GM11168 (cell line): ENCODE measurements at regions not wholly inside any gene's neighbourhood (a gene's known extent, or its start where the extent isn't known, plus 50 kb on each side); places are given as distances from the start of the nearest gene placed in this dataset.

Source experiments
- in situ Hi-C: fragments of 300-500 bp; cut with MboI; formaldehyde crosslinking; loops from one replicate; pipeline ENCODE4 v1.12.0; 2022; ENCODE audit warnings: low sequenced_read_pairs; ENCODE audit not compliant: unreplicated experiment

DNA sequence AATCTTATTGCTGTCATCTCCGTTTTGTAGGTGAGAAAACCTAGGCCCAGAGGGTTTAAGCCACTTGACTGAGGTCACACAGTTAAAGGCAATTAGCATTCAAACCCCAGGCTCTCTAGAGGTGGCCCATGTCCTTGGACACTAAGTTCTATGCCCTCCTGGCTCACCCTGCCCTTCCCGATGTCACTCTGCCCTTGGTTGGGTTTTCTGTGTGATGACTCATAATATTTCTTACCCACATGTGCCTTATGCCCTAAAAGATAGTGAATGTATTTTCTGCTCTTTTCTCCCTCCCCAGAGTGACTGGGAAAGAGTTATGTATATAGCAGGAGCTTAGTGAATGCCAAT, 174.5 kb upstream of the PITX1 start:
- in situ Hi-C loops = no loop called here

DNA sequence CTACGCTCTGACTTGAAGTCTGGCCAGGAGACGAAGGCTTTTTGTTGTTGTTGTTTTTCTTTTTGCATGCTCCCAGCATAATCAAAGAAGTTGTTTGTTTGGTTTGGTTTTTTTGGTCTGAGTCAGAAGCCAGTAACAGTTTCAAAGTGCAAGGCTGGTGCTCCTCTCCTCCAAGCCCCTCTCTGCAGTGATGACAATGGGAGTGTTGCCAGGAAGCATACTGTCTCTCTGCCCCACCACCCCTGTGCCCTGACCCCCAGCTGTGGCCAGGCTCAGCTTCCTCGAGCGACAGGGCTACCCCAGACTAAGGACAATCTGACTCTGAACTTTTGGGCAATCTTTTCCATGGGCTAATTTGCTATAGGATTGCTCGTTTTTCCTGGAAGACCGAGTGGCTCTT, 173.8 kb upstream of the PITX1 start:
- in situ Hi-C loops = no loop called here

- in situ Hi-C loops = no loop called here
These were observed 172.8 kb upstream of the PITX1 start for GRCh38 chr5:135206862-135207261.

- in situ Hi-C loops = no loop called here
These were observed 171.8 kb upstream of the PITX1 start for GRCh38 chr5:135205632-135206349.

- in situ Hi-C loops = no loop called here
These were observed 170.1 kb upstream of the PITX1 start for GRCh38 chr5:135204151-135204600.

- in situ Hi-C loops = no loop called here
These were observed 169.6 kb upstream of the PITX1 start for GRCh38 chr5:135203593-135204036.

DNA sequence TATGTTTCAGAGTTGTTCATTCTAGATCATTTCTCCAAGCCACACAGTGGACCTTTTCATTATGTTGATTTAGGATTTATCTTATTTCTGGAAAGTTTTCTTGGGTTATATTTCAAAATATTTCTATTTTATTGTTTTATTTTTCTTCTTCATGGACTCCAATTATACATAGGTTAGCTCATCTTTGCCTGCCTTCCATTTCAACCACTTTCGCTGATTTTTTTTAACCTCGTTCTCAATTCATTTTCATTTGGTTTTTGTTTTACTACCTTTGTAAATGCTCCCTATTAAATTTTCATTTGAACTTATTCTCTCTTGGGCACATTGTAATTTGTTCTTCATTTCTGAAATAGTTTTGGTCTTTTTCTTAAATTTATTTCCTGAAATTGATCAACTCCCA, 169.0 kb upstream of the PITX1 start:
- in situ Hi-C loops = no loop called here

DNA sequence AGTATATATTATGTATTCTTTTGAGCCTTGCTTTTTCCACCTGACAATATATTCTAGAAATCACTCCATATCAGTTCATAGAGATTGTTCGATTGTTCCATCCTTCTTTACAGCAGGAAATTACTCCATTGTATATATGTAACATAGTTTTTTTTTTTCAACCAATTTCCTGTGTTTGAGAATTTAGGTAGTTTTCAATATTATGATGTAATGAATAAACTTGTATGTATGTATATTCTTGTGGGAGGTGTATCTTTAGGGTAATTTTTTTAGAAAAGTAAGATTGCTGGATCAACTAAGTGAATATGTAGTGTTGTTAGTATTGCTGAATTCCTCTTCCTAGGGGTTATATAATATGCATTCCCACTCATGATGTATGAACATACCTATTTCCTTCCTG, 165.9 kb upstream of the PITX1 start:
- in situ Hi-C loops = loop anchor here (10.0 kb wide), 1 partner anchor 275 kb away; no protein-coding TSS in a partner anchor

DNA sequence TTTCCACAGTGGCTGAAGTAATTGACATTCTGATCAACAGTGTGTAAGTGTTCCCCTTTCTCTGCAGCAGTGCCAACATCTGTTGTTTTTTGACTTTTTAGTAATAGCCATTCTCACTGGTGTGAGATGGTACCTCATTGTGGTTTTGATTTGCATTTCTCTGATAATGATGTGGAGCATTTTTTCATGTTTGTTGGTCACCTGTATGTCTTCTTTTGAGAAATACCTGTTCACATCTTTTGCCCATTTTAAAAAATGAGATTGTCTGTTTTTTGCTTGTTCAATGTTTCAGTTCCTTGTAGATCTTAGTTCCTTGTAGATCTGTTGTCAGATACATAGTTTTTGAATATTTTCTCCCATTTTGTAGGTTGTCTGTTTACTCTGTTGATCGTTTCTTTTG, 162.5 kb upstream of the PITX1 start:
- in situ Hi-C loops = loop anchor here (10.0 kb wide), 1 partner anchor 272 kb away; no protein-coding TSS in a partner anchor

GRCh38 chr5:135195270-135195608, 161.2 kb upstream of the PITX1 start:
- in situ Hi-C loops = loop anchor here (10.0 kb wide), 1 partner anchor 270 kb away; no protein-coding TSS in a partner anchor

GRCh38 chr5:135194573-135195269, 160.7 kb upstream of the PITX1 start:
- in situ Hi-C loops = loop anchor here (10.0 kb wide), 1 partner anchor 270 kb away; no protein-coding TSS in a partner anchor

DNA sequence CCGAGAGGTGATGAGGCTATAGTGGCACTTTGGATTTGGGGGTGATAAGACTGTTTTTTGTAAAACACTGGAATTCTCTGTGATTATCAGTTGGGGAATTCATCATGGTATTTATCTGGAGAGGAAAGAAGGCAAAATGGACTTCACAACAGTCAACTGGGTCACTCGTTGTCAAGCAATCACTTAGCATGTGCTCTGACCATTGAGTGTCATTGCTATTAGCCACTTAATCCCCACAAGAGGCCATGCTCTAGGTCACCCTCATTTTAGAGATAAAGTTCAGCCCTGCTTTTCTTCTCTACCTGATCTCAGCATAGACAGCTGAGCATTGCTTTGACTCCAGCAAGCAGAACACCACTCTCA, 160.1 kb upstream of the PITX1 start:
- in situ Hi-C loops = loop anchor here (10.0 kb wide), 1 partner anchor 269 kb away; no protein-coding TSS in a partner anchor

DNA sequence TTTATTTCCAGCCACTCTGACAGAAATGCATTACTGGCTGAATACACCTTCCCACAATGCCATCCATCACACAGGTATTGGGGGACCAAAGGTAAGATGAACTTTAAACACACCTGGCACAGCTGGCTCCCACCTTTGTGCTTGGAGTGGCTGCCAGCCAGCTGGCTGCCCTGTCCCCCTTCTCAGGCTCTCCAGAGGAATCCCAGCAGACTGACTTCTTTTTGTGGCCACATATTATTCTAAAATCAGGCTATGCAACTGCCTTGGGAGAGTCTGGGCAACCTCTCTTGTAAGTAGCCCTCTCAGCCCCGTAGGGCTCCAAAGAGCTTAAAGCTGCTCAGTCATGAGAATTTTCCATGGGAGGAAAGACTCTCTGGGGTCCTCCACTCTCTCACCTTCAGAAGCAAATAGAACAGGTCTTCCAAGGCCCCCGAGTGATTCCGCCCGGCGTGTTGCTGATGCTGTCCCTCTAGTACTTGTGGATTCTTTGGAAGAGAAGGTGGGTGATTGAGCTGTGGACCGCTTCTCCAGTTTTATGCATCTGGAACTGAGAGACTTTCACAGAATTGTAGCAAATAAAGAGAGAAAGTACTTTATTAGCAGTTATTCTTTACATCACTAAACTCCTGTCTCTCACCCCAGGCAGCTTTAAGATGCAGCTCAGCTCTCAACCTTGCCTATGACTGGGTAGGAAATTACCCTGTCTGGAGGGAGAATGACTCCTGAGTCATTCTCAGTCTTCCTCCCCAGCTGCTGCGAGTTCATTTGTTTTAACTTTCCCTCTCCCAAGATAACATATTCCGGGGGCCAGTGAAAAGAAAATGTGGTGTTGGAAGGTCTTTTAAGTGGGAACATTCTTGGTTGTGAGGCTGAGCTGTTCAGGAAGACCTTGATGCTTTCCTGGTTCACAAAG, 159.4 kb upstream of the PITX1 start:
- in situ Hi-C loops = loop anchor here (10.0 kb wide), 1 partner anchor 269 kb away; no protein-coding TSS in a partner anchor

DNA sequence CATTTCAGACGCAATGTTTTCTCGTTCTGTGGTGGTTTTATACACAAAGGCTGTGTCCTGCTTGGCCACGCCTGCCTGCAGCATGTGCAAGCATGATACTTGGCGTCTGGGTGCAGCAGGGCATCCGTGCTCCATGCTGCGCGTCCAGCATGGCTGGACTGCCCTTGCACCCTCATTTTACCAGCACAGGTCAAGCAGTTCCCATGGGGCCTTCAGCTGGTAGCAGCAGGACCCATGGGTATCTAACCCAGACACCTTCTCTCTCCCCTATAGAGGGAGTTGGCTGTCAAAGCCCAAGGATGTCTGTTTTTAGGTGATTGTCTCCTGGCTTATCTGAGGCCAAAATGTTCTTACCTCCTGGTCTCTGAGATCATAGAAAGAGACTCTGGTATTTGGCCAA, 158.3 kb upstream of the PITX1 start:
- in situ Hi-C loops = loop anchor here (10.0 kb wide), 1 partner anchor 268 kb away; no protein-coding TSS in a partner anchor

DNA sequence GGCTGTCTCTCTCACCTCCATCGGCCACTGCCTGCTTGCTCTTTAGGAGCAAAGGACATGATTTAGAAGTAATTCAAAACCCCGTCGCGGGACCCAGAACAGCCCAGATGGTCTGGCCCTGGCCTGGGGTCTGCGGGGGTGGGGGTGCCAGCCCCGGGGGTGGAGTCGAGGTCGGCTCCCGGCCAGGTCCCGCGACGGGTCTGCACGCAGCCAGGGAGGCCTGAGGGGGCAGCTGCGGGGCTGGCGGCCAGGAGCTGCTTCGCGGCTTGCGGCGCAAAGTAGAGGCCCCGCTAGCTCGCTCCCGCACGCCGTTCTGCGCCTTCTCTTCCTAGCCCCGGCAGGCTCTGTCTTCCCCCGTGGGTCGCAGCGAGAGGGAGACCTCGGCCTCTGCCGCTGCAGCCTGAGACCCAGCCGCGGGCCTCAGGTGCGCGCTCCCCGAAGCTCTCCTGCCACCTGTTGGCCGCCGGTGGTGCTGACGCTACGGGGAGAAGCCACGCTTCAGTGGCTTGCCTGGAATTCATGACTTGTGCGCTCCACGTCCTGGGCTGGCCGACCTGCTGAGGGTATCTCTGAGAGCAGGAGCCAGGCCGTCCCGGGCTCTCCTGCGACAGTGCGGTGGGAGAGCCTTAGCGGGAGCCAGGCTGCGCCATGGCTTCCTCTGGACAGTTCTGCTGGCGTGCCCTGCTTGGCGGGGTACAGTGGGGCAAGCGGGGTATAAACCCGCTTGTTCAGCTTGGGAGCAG, 157.2 kb upstream of the PITX1 start:
- in situ Hi-C loops = loop anchor here (10.0 kb wide), 1 partner anchor 266 kb away; no protein-coding TSS in a partner anchor

- in situ Hi-C loops = loop anchor here (10.0 kb wide), 1 partner anchor 266 kb away; no protein-coding TSS in a partner anchor
These were observed 156.5 kb upstream of the PITX1 start for GRCh38 chr5:135190416-135191083.

GRCh38 chr5:135189024-135189423, 155.0 kb upstream of the PITX1 start:
- in situ Hi-C loops = no loop called here

GRCh38 chr5:135188233-135188914, 154.3 kb upstream of the PITX1 start:
- in situ Hi-C loops = no loop called here
